OCI-LY1 (cell line): ENCODE measurements at regions not wholly inside any gene's neighbourhood (a gene's known extent, or its start where the extent isn't known, plus 50 kb on each side); places are given as distances from the start of the nearest gene placed in this dataset.

Source experiments
- H2AFZ ChIP-seq: fragments of 200-600 bp; sonication (generic), shearing (Covaris generic); 2 replicates; pipeline ENCODE4 v1.6.0; 2014; ENCODE audit warnings: antibody characterized with exemption, mild to moderate bottlenecking, low read length
- H3F3A ChIP-seq: fragments of 200-600 bp; sonication (generic), shearing (Covaris generic); 2 replicates; pipeline ENCODE4 v1.6.0; 2014; ENCODE audit warnings: mild to moderate bottlenecking, antibody characterized with exemption, low read length, moderate library complexity; ENCODE audit not compliant: insufficient read depth
- H3K27ac ChIP-seq: fragments of 200-600 bp; sonication (generic); 2 replicates; pipeline ENCODE4 v1.5.1; 2014; ENCODE audit warnings: low read length, mixed run types, mild to moderate bottlenecking, low read depth; ENCODE audit not compliant: poor library complexity, severe bottlenecking
- H3K27me3 ChIP-seq: fragments of 200-600 bp; sonication (generic); 2 replicates; pipeline ENCODE4 v1.6.0; 2014; ENCODE audit warnings: antibody characterized with exemption, mild to moderate bottlenecking, low read length, moderate library complexity; ENCODE audit not compliant: insufficient read depth
- H3K36me3 ChIP-seq: fragments of 200-600 bp; sonication (generic); 2 replicates; pipeline ENCODE4 v1.6.1; 2014; ENCODE audit warnings: mild to moderate bottlenecking, antibody characterized with exemption, low read length, moderate library complexity, mixed read lengths; ENCODE audit not compliant: insufficient read depth
- H3K4me1 ChIP-seq: fragments of 200-600 bp; sonication (generic); 2 replicates; pipeline ENCODE4 v1.5.1; 2014; ENCODE audit warnings: mild to moderate bottlenecking, low read length, moderate library complexity; ENCODE audit not compliant: insufficient read depth, severe bottlenecking
- H3K4me2 ChIP-seq: fragments of 200-600 bp; sonication (generic), shearing (Covaris generic); 2 replicates; pipeline ENCODE4 v1.6.1; 2014; ENCODE audit warnings: low read length
- H3K4me3 ChIP-seq: fragments of 200-600 bp; sonication (generic); 2 replicates; pipeline ENCODE4 v1.5.1; 2014; ENCODE audit warnings: low read length, low read depth, mild to moderate bottlenecking, mixed read lengths; ENCODE audit not compliant: poor library complexity, severe bottlenecking
- H3K79me2 ChIP-seq: fragments of 200-600 bp; shearing (Covaris generic); 2 replicates; pipeline ENCODE4 v1.6.1; 2016; ENCODE audit warnings: mixed run types, low read length, mixed read lengths; ENCODE audit not compliant: insufficient read depth
- H3K9ac ChIP-seq: fragments of 200-600 bp; sonication (generic), shearing (Covaris generic); 2 replicates; pipeline ENCODE4 v1.6.1; 2014; ENCODE audit warnings: mild to moderate bottlenecking, low read length, mixed read lengths
- H3K9me2 ChIP-seq: fragments of 200-600 bp; sonication (generic), shearing (Covaris generic); 2 replicates; pipeline ENCODE4 v1.6.1; 2014; ENCODE audit warnings: low read depth, mild to moderate bottlenecking, low read length, mixed read lengths
- H3K9me3 ChIP-seq: fragments of 200-600 bp; shearing (Covaris generic); 2 replicates; pipeline ENCODE4 v1.6.1; 2014; ENCODE audit warnings: low read length, mixed read lengths
- H4K20me1 ChIP-seq: fragments of 200-600 bp; sonication (generic), shearing (Covaris generic); 2 replicates; pipeline ENCODE4 v1.6.0; 2016; ENCODE audit warnings: mild to moderate bottlenecking, low read length; ENCODE audit not compliant: insufficient read depth
- CTCF ChIP-seq: fragments of 200-600 bp; sonication (generic), shearing (Covaris generic); IDR thresholded peaks from 2 replicates; pipeline ENCODE4 v1.5.1; 2017; ENCODE audit warnings: mild to moderate bottlenecking, antibody characterized with exemption, low read length, moderate library complexity, mixed read lengths
- EZH2 ChIP-seq: fragments of 200-600 bp; sonication (generic), shearing (Covaris generic); IDR thresholded peaks from 2 replicates; pipeline ENCODE4 v1.8.0; 2017; ENCODE audit warnings: borderline replicate concordance, mixed run types, mild to moderate bottlenecking, antibody characterized with exemption, low read length, moderate library complexity, mixed read lengths

GRCh38 chr2:53053937-53054336, 713.7 kb upstream of the CHAC2 start:
- Histone ChIP-seq H2AFZ (no peak overlapping the region), H3F3A (no peaks in the 10 kb centered on the region)

GRCh38 chr2:53051157-53051556, 716.4 kb upstream of the CHAC2 start:
- no peaks in the 10 kb centered on the region for H4K20me1 ChIP-seq
- no peaks in the 10 kb centered on the region for H3K36me3 ChIP-seq
- H3K4me1 ChIP-seq: no peaks in the 10 kb centered on the region
- TF ChIP-seq EZH2: no peak
- TF ChIP-seq CTCF: no peak
- H3K79me2 ChIP-seq: no peaks in the 10 kb centered on the region
- no peak overlapping the region for H3K4me2 ChIP-seq
- H2AFZ ChIP-seq: no peak overlapping the region
- H3K27ac ChIP-seq: no peak overlapping the region
- H3K27me3 ChIP-seq: no peaks in the 10 kb centered on the region
- H3K9ac ChIP-seq: no peak overlapping the region
- no peaks in the 10 kb centered on the region; the same call in 1 of the 2 replicates for H3K9me2 ChIP-seq
- no peak overlapping the region for H3K4me3 ChIP-seq
- no peaks in the 10 kb centered on the region for H3K9me3 ChIP-seq
- H3F3A ChIP-seq: no peaks in the 10 kb centered on the region

More at GRCh38 chr2:53053937-53054336, 713.7 kb upstream of the CHAC2 start:
- TF ChIP-seq EZH2 (no peak), CTCF (no peak)
- Histone ChIP-seq H3K79me2 (no peaks in the 10 kb centered on the region), H3K27me3 (no peaks in the 10 kb centered on the region), H3K4me1 (no peaks in the 10 kb centered on the region), H4K20me1 (no peaks in the 10 kb centered on the region), H3K9me3 (no peaks in the 10 kb centered on the region), H3K36me3 (no peaks in the 10 kb centered on the region), H3K4me3 (no peak overlapping the region), H3K9me2 (no peaks in the 10 kb centered on the region), H3K9ac (no peak overlapping the region), H3K4me2 (no peak overlapping the region), H3K27ac (no peak overlapping the region)

- no peaks in the 10 kb centered on the region for H3K36me3 ChIP-seq
- no peaks in the 10 kb centered on the region for H3K27me3 ChIP-seq
- H3K27ac ChIP-seq: no peak overlapping the region
- H3K9me2 ChIP-seq: no peaks in the 10 kb centered on the region
- no peak overlapping the region for H3K4me2 ChIP-seq
- H2AFZ ChIP-seq: no peak overlapping the region
- H3F3A ChIP-seq: no peaks in the 10 kb centered on the region
- no peaks in the 10 kb centered on the region for H3K79me2 ChIP-seq
- H3K4me3 ChIP-seq: no peak overlapping the region
- TF ChIP-seq CTCF (no peak), EZH2 (no peak)
- no peak overlapping the region for H3K9ac ChIP-seq
- no peaks in the 10 kb centered on the region for H3K4me1 ChIP-seq
- H3K9me3 ChIP-seq: no peaks in the 10 kb centered on the region
- no peaks in the 10 kb centered on the region for H4K20me1 ChIP-seq
These were observed 726.9 kb upstream of the CHAC2 start for GRCh38 chr2:53040536-53041229.
